ENCODE measurements at regions not wholly inside any gene's neighbourhood (a gene's known extent, or its start where the extent isn't known, plus 50 kb on each side); places are given as distances from the start of the nearest gene placed in this dataset.
"Not testable (repeated sequence)": the region's sequence is repeated elsewhere in the genome, so short reads cannot be mapped to it uniquely, and the experiment has no call there.

GRCh38 chr13:64127192-64127591, 2711.5 kb upstream of the PCDH20 start:
- 78 to 89% (median 82%) methylated on average over 2 of the region's 2 CpGs for whole genome bisulfite sequencing, 3 donors
- H3K27ac ChIP-seq, result no peak overlapping the region
- intact Hi-C loops (cut with DNase I), result no loop called here
- no peaks in the 10 kb centered on the region for H3K36me3 ChIP-seq
- TF ChIP-seq CTCF (IDR thresholded peaks at IDR 0.05) (no peak), EP300 (IDR thresholded peaks at IDR 0.05) (no peak), POLR2A (IDR thresholded peaks at IDR 0.05) (no peak)
- H3K9me3 ChIP-seq, result no peaks in the 10 kb centered on the region
- H3K27me3 ChIP-seq, result no peaks in the 10 kb centered on the region
- DNase-seq, result no peak
- no peak overlapping the region for H3K4me3 ChIP-seq
- no peaks in the 10 kb centered on the region for H3K4me1 ChIP-seq (ENCODE audit: insufficient read depth)

- 91 to 93% (median 92%) methylated on average over 16 of the region's 16 CpGs for WGBS, 3 donors
- intact Hi-C loops (cut with DNase I), result not testable (repeated sequence)
These were observed 2705.5 kb upstream of the PCDH20 start for GRCh38 chr13:64121023-64121709.

GRCh38 chr13:64099994-64100393, 2684.3 kb upstream of the PCDH20 start:
- Histone ChIP-seq H3K4me1 (ENCODE audit: insufficient read depth) (no peaks in the 10 kb centered on the region), H3K4me3 (no peak overlapping the region), H3K36me3 (no peaks in the 10 kb centered on the region), H3K27me3 (no peaks in the 10 kb centered on the region), H3K27ac (no peak overlapping the region), H3K9me3 (no peaks in the 10 kb centered on the region)
- no peak for DNase-seq
- intact Hi-C loops (cut with DNase I), result no loop called here
- TF ChIP-seq CTCF (IDR thresholded peaks at IDR 0.05) (no peak), POLR2A (IDR thresholded peaks at IDR 0.05) (no peak), EP300 (IDR thresholded peaks at IDR 0.05) (no peak)
- WGBS, 3 donors, result 73 to 84% (median 79%) methylated on average over 2 of the region's 2 CpGs

More at GRCh38 chr13:64121023-64121709, 2705.5 kb upstream of the PCDH20 start:
- DNase-seq; H3K4me1 ChIP-seq (ENCODE audit: insufficient read depth); H3K27me3 ChIP-seq; H3K36me3 ChIP-seq; H3K4me3 ChIP-seq; H3K27ac ChIP-seq; H3K9me3 ChIP-seq: not testable (repeated sequence)

GRCh38 chr13:64090311-64090710, 2674.7 kb upstream of the PCDH20 start:
- no peak for DNase-seq
- Histone ChIP-seq H3K9me3 (no peaks in the 10 kb centered on the region), H3K4me3 (no peak overlapping the region), H3K36me3 (no peaks in the 10 kb centered on the region), H3K27ac (no peak overlapping the region), H3K27me3 (no peaks in the 10 kb centered on the region), H3K4me1 (ENCODE audit: insufficient read depth) (no peaks in the 10 kb centered on the region)
- 28 to 36% (median 29%) methylated on average over 3 of the region's 3 CpGs for WGBS, 3 donors
- no peak for TF ChIP-seq POLR2A (IDR thresholded peaks at IDR 0.05)
- TF ChIP-seq EP300 (IDR thresholded peaks at IDR 0.05), result no peak
- TF ChIP-seq CTCF (IDR thresholded peaks at IDR 0.05), result no peak
- intact Hi-C loops (cut with DNase I), result no loop called here

- Histone ChIP-seq H3K4me3 (no peak overlapping the region), H3K4me1 (ENCODE audit: insufficient read depth) (no peaks in the 10 kb centered on the region), H3K9me3 (no peaks in the 10 kb centered on the region), H3K27me3 (no peaks in the 10 kb centered on the region), H3K27ac (no peak overlapping the region), H3K36me3 (no peaks in the 10 kb centered on the region)
- TF ChIP-seq POLR2A (IDR thresholded peaks at IDR 0.05), result no peak
- no peak for TF ChIP-seq CTCF (IDR thresholded peaks at IDR 0.05)
- TF ChIP-seq EP300 (IDR thresholded peaks at IDR 0.05), result no peak
- 84 to 93% (median 92%) methylated on average over 2 of the region's 2 CpGs for WGBS, 3 donors
- no peak for DNase-seq
- intact Hi-C loops (cut with DNase I), result no loop called here
These were observed 2672.8 kb upstream of the PCDH20 start for GRCh38 chr13:64088491-64088890.

Data from ovary (tissue), 7 donors.